Stimulated activated CD4-positive, alpha-beta T cell treated with anti-CD3 and anti-CD28 coated beads, TNF-alpha, amount 100 ng/mL, for 24 hours (primary cell): ENCODE measurements at regions not wholly inside any gene's neighbourhood (a gene's known extent, or its start where the extent isn't known, plus 50 kb on each side); places are given as distances from the start of the nearest gene placed in this dataset.
"Not testable (repeated sequence)": the region's sequence is repeated elsewhere in the genome, so short reads cannot be mapped to it uniquely, and the experiment has no call there.

Experiments used
- DNase-seq, 3 experiments: peaks; one replicate each; pipeline ENCODE4 v3.0.0-alpha.2; 2020; ENCODE audit warnings: low read depth in 3 of 3

- no peak for DNase-seq
These were observed 91.5 kb upstream of the KCND2 start for GRCh38 chr7:120181499-120181898.

- no peak for DNase-seq
These were observed 88.1 kb upstream of the KCND2 start for GRCh38 chr7:120184866-120185265.

- DNase-seq: no peak
These were observed 86.9 kb upstream of the KCND2 start for GRCh38 chr7:120185940-120186682.

- no peak for DNase-seq
These were observed 86.3 kb upstream of the KCND2 start for GRCh38 chr7:120186688-120187087.

GRCh38 chr7:120189623-120190022 lies 83.4 kb upstream of the KCND2 start:
- DNase-seq: no peak

- DNase-seq: no peak
These were observed 82.9 kb upstream of the KCND2 start for GRCh38 chr7:120190109-120190508.

GRCh38 chr7:120190566-120190965 lies 82.4 kb upstream of the KCND2 start:
- no peak for DNase-seq

- not testable (repeated sequence) for DNase-seq
These were observed 81.6 kb upstream of the KCND2 start for GRCh38 chr7:120191423-120191822.

GRCh38 chr7:120201290-120201689 lies 71.7 kb upstream of the KCND2 start:
- no peak for DNase-seq

GRCh38 chr7:120205101-120205500 lies 67.9 kb upstream of the KCND2 start:
- DNase-seq: no peak

- DNase-seq: no peak
These were observed 65.9 kb upstream of the KCND2 start for GRCh38 chr7:120207037-120207436.

GRCh38 chr7:120215654-120216053 lies 57.3 kb upstream of the KCND2 start:
- DNase-seq: no peak

- DNase-seq: no peak
These were observed 56.0 kb upstream of the KCND2 start for GRCh38 chr7:120216947-120217346.

- DNase-seq: no peak
These were observed 54.3 kb upstream of the KCND2 start for GRCh38 chr7:120218712-120219111.

GRCh38 chr7:120221666-120222065 lies 51.3 kb upstream of the KCND2 start:
- no peak for DNase-seq
